ENCODE measurements at regions not wholly inside any gene's neighbourhood (a gene's known extent, or its start where the extent isn't known, plus 50 kb on each side); places are given as distances from the start of the nearest gene placed in this dataset.

GRCh38 chr12:46460682-46461210 lies 88.2 kb upstream of the SLC38A2 start (continued):
- no peak for TF ChIP-seq CTCF (IDR thresholded peaks at IDR 0.05; ENCODE audit: control extremely low read depth in 1 of 3, insufficient read depth in 1 of 3, low read depth in 1 of 3, low read length in 3 of 3)
- TF ChIP-seq EZH2 (IDR thresholded peaks at IDR 0.05; ENCODE audit: low read depth, low read length, severe bottlenecking): no peak
- no peak for TF ChIP-seq SP1 (IDR thresholded peaks at IDR 0.05; ENCODE audit: low read depth, low read length)
- TF ChIP-seq BCL11A (IDR thresholded peaks at IDR 0.05; ENCODE audit: low read depth in 2 of 2, low read length in 2 of 2): no peak
- TF ChIP-seq CREB1 (IDR thresholded peaks at IDR 0.05): no peak
